GM23338 (cell line): ENCODE measurements at regions not wholly inside any gene's neighbourhood (a gene's known extent, or its start where the extent isn't known, plus 50 kb on each side); places are given as distances from the start of the nearest gene placed in this dataset.

Experiments
- CREB1 ChIP-seq: fragments of 250-450 bp; sonication (Bioruptor Pico); IDR thresholded peaks from 2 replicates; pipeline ENCODE4 v1.5.0; 2020; ENCODE audit warnings: low read depth, mild to moderate bottlenecking, moderate library complexity
- EZH2 ChIP-seq: fragments of 200-600 bp; sonication (generic); IDR thresholded peaks from one replicate; pipeline ENCODE4 v1.8.0; 2017; ENCODE audit warnings: antibody characterized with exemption, mild to moderate bottlenecking, low read depth; ENCODE audit not compliant: unreplicated experiment
- EZH2phosphoT487 ChIP-seq: fragments of 200-600 bp; sonication (generic); IDR thresholded peaks from one replicate; pipeline ENCODE4 v1.8.1; 2018; ENCODE audit warnings: antibody characterized with exemption; ENCODE audit not compliant: unreplicated experiment
- JUNB ChIP-seq: IDR thresholded peaks from one replicate; pipeline ENCODE4 v1.6.1; 2016; ENCODE audit warnings: antibody characterized with exemption; ENCODE audit not compliant: unreplicated experiment
- NANOG ChIP-seq: IDR thresholded peaks from 2 replicates; pipeline ENCODE4 v1.6.1; 2016; ENCODE audit warnings: antibody characterized with exemption, borderline replicate concordance
- POLR2AphosphoS5 ChIP-seq: IDR thresholded peaks from 2 replicates; pipeline ENCODE4 v1.6.1; 2016; ENCODE audit warnings: antibody characterized with exemption, low read depth
- STAT1 ChIP-seq: IDR thresholded peaks from one replicate; pipeline ENCODE4 v1.6.1; 2016; ENCODE audit warnings: antibody characterized with exemption; ENCODE audit not compliant: unreplicated experiment
- ZNF331 ChIP-seq: fragments of 250-450 bp; sonication (Bioruptor Pico); IDR thresholded peaks from 2 replicates; pipeline ENCODE4 v1.5.0; 2020; ENCODE audit warnings: low read depth, mild to moderate bottlenecking, moderate library complexity
- TF ChIP-seq, protein P1 (sequence below), 2 experiments: fragments of 200-600 bp in 1 of 2; sonication (generic) in 1 of 2; conservative IDR thresholded peaks; 2 replicates each; pipeline versions ENCODE4 v1.5.1 to v1.6.1; 2016 to 2017; ENCODE audit warnings: antibody characterized with exemption in 2 of 2, low read depth in 2 of 2, mild to moderate bottlenecking in 2 of 2, moderate library complexity in 1 of 2
- TF ChIP-seq, protein P2 (sequence below): IDR thresholded peaks from one replicate; pipeline ENCODE4 v1.6.1; 2018; ENCODE audit warnings: antibody characterized with exemption; ENCODE audit not compliant: unreplicated experiment

DNA sequence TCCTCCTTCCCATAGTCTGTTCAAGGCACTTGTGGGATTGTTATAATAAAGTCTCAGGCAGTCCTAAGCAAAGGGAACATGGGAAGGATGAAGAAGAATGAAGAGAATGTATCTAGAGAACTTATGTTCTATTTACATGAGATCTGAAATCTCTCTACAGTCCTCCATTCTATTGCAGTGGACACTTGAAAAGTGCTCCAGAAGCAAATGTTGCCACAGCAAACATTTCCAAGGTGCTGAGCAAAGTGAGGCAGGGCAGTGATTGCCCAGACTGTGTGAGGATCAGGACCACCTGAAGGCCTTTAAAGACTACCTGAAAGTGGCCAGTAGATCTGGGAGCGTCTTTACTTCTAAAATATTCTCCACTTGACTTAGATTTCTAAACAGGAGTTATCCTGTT is 203.5 kb downstream of the RBM46 start:
- TF ChIP-seq CREB1 (CRISPR knock-in tag) (no peak), POLR2AphosphoS5 (no peak), EZH2 (no peak), JUNB (no peak), NANOG (no peak), STAT1 (no peak), EZH2phosphoT487 (no peak), ZNF331 (CRISPR knock-in tag) (no peak)
- TF ChIP-seq, protein P1, sequence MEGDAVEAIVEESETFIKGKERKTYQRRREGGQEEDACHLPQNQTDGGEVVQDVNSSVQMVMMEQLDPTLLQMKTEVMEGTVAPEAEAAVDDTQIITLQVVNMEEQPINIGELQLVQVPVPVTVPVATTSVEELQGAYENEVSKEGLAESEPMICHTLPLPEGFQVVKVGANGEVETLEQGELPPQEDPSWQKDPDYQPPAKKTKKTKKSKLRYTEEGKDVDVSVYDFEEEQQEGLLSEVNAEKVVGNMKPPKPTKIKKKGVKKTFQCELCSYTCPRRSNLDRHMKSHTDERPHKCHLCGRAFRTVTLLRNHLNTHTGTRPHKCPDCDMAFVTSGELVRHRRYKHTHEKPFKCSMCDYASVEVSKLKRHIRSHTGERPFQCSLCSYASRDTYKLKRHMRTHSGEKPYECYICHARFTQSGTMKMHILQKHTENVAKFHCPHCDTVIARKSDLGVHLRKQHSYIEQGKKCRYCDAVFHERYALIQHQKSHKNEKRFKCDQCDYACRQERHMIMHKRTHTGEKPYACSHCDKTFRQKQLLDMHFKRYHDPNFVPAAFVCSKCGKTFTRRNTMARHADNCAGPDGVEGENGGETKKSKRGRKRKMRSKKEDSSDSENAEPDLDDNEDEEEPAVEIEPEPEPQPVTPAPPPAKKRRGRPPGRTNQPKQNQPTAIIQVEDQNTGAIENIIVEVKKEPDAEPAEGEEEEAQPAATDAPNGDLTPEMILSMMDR (conservative IDR thresholded peaks at IDR 0.05; ENCODE audit: low read depth in 2 of 2), result no peak
- TF ChIP-seq, protein P2, sequence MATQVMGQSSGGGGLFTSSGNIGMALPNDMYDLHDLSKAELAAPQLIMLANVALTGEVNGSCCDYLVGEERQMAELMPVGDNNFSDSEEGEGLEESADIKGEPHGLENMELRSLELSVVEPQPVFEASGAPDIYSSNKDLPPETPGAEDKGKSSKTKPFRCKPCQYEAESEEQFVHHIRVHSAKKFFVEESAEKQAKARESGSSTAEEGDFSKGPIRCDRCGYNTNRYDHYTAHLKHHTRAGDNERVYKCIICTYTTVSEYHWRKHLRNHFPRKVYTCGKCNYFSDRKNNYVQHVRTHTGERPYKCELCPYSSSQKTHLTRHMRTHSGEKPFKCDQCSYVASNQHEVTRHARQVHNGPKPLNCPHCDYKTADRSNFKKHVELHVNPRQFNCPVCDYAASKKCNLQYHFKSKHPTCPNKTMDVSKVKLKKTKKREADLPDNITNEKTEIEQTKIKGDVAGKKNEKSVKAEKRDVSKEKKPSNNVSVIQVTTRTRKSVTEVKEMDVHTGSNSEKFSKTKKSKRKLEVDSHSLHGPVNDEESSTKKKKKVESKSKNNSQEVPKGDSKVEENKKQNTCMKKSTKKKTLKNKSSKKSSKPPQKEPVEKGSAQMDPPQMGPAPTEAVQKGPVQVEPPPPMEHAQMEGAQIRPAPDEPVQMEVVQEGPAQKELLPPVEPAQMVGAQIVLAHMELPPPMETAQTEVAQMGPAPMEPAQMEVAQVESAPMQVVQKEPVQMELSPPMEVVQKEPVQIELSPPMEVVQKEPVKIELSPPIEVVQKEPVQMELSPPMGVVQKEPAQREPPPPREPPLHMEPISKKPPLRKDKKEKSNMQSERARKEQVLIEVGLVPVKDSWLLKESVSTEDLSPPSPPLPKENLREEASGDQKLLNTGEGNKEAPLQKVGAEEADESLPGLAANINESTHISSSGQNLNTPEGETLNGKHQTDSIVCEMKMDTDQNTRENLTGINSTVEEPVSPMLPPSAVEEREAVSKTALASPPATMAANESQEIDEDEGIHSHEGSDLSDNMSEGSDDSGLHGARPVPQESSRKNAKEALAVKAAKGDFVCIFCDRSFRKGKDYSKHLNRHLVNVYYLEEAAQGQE, result no peak
